Fibroblast of villous mesenchyme (primary cell): ENCODE measurements at regions not wholly inside any gene's neighbourhood (a gene's known extent, or its start where the extent isn't known, plus 50 kb on each side); places are given as distances from the start of the nearest gene placed in this dataset.

ENCODE experiments used
- DNase-seq: peaks from one replicate; pipeline ENCODE4 v3.0.0-alpha.2; 2010; ENCODE audit warnings: low read depth
- H3K4me3 ChIP-seq: 2 replicates; pipeline ENCODE4 v1.5.1; 2011; ENCODE audit warnings: low read depth, mild to moderate bottlenecking, low read length
- TF ChIP-seq, protein P1 (sequence below): IDR thresholded peaks from 2 replicates; pipeline ENCODE4 v1.5.1; 2012; ENCODE audit warnings: low read depth, mild to moderate bottlenecking, low read length; ENCODE audit not compliant: insufficient read depth

DNA sequence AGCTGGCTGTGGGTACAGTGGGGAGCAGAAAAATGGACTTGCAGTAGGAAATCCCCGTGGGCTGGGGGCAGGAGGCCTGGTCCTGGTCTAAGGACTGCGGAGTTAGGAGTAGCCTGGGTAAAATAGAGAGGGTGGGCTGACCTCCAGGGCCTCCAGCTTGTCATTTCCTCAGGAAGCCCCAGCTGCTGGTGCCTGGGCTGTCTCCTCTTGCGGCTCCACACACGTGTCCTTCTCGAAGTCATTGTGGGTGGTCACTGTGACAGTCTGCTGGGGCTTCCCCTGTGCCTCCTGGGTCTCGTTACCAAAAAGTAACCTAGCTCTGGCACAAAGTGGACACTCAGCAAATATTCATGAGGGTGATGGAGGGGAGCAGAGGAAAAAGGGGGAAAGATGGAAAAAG lies 259.7 kb downstream of the FGF9 start:
- no peak for DNase-seq
- no peak overlapping the region for H3K4me3 ChIP-seq

DNA sequence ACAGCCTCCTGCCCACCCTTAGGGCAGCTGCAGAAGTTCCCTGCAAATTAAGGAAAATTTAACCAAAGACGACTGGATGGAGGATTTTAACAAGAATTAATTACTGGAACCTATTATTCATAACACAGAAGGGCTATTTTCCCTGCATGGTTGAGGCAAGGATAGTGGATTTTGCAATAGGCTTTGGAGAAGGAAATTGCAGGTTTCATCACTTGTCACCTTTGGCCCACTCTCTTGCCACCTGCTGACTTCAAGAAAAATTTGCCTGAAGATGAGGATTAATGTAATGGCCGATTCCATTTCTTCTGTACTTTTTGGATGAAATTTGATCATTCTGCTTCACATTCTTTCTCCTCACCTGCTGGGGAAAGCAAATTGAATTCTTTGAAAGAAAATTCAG lies 261.7 kb downstream of the FGF9 start:
- TF ChIP-seq, protein P1, sequence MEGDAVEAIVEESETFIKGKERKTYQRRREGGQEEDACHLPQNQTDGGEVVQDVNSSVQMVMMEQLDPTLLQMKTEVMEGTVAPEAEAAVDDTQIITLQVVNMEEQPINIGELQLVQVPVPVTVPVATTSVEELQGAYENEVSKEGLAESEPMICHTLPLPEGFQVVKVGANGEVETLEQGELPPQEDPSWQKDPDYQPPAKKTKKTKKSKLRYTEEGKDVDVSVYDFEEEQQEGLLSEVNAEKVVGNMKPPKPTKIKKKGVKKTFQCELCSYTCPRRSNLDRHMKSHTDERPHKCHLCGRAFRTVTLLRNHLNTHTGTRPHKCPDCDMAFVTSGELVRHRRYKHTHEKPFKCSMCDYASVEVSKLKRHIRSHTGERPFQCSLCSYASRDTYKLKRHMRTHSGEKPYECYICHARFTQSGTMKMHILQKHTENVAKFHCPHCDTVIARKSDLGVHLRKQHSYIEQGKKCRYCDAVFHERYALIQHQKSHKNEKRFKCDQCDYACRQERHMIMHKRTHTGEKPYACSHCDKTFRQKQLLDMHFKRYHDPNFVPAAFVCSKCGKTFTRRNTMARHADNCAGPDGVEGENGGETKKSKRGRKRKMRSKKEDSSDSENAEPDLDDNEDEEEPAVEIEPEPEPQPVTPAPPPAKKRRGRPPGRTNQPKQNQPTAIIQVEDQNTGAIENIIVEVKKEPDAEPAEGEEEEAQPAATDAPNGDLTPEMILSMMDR, result no peak
- DNase-seq, result no peak

More for the DNA sequence above, 259.7 kb downstream of the FGF9 start:
- TF ChIP-seq, protein P1, result no peak

DNA sequence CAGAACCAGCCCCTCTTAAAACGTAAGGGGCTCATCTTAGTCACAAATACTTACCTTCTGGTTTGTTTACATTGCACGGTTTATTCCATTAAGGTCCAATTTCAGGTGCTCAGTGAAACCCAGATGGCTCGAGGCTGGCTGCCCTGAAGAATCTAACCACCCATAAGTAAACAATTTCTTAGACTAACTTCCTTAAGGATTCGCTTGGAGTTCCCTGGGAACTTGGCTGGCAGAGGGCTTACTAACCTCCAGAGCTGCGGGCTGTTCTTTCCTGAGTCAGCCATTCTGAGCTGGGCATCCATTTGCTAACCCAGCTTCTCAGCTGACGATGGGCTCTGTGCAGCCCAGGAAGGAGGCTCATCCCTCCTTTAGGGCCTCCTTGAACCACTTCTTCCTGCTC lies 262.1 kb downstream of the FGF9 start:
- DNase-seq, result no peak
- TF ChIP-seq, protein P1, result no peak
- no peak overlapping the region for H3K4me3 ChIP-seq

More for the DNA sequence above, 261.7 kb downstream of the FGF9 start:
- no peak overlapping the region for H3K4me3 ChIP-seq

DNA sequence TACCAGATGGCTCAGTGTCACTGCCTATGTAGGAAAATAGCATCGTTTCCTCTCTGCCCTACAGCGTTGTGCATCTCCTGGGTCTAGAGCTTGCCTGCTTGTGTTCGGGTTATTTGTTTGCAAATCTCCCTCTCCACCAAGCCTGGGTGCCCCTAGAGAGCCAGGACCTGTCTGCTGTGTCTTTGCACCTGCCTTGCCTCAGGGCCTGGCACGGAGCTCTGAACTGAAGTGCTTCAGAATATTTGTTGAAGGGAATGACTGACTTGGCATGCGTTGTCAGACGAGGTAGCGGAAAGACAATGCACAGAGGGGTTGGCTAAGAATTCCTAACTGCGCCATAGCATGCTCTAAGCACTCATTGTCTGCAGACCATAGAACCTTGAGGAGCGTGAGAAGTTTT lies 263.4 kb downstream of the FGF9 start:
- H3K4me3 ChIP-seq, result no peak overlapping the region
- TF ChIP-seq, protein P1, result no peak
- DNase-seq, result no peak

DNA sequence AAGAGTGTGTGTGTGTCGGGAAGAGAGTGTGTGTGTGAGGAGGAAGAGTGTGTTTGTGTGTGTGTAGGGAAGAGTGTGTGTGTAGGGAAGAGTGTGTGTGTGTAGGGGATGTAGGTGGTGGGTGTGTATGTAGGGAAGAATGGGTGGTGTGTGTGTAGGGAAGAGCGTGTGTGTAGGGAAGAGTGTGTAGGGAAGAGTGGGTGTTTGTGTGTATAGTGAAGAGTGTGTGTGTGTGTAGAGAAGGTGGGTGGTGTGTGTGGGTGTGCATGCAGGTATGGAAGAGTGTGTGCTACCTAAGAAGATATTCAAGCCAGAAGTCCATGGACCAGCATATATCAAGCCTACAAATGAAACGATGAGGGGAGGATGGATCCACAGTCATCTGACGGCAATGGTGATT lies 265.8 kb downstream of the FGF9 start:
- H3K4me3 ChIP-seq, result no peak overlapping the region
- no peak for DNase-seq
- TF ChIP-seq, protein P1, result no peak

DNA sequence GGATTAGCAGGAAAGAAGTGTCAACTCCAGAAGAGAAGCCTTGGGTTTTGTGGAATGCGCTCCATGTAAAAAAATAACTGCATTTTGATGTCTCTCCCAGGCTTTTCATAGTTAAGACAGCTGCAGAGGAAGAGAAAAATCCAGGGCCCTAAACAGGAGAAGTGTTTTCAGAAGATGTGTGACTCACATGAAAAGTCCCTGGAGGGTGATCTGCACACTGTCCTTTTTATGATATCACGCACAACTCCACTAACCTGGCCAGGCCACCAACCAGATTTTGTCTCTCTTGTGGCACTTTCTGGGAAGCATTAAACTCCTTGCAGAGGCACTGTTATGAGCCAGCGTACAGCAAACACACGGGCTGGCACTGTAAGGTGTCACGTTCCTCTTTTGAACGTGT lies 267.3 kb downstream of the FGF9 start:
- TF ChIP-seq, protein P1, result no peak
- H3K4me3 ChIP-seq, result no peak overlapping the region
- peak; percentile 48 for DNase-seq

DNA sequence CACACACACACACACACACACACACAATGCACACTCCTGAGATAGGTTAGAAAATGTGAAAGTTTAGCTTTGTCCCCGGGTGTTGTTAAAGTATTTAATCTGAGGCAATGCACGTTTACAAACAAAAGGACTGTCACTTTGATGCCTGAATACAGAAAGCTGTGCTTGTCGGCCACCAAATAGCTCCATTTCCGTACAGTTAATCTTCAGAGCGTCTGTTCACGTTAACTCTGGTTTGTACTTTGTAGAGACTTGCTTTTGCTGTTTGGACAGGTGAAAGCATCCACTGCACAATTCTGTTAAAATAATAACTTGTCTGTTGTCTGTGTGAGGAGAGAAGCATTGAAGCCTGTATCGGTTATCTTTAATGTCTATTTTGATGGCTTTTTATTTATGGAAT lies 267.8 kb downstream of the FGF9 start:
- H3K4me3 ChIP-seq, result no peak overlapping the region
- TF ChIP-seq, protein P1, result no peak
- DNase-seq, result no peak
